Smooth muscle cell (in vitro differentiated cells): ENCODE measurements at regions not wholly inside any gene's neighbourhood (a gene's known extent, or its start where the extent isn't known, plus 50 kb on each side); places are given as distances from the start of the nearest gene placed in this dataset.

Experiments
- DNase-seq: peaks from one replicate; lab custom pipeline; 2025; ENCODE audit not compliant: unreplicated experiment; lab: John Stamatoyannopoulos, UW
- H2AFZ ChIP-seq: fragments of 200-600 bp; sonication (generic); 2 replicates; pipeline ENCODE4 v1.6.0; 2016; ENCODE audit warnings: antibody characterized with exemption, low read depth, mild to moderate bottlenecking
- H3F3A ChIP-seq: fragments of 200-600 bp; sonication (generic); 2 replicates; pipeline ENCODE4 v1.6.0; 2017; ENCODE audit warnings: antibody characterized with exemption, low read depth
- H3K27ac ChIP-seq: fragments of 200-600 bp; sonication (generic); 2 replicates; pipeline ENCODE4 v1.5.1; 2016; ENCODE audit warnings: low read depth, mild to moderate bottlenecking
- H3K27me3 ChIP-seq: fragments of 200-600 bp; sonication (generic); 2 replicates; pipeline ENCODE4 v1.6.1; 2016; ENCODE audit warnings: low read depth, mild to moderate bottlenecking
- H3K36me3 ChIP-seq: fragments of 200-600 bp; sonication (generic); 2 replicates; pipeline ENCODE4 v1.5.1; 2016; ENCODE audit warnings: low read depth
- H3K4me1 ChIP-seq: fragments of 200-600 bp; sonication (generic); 2 replicates; pipeline ENCODE4 v1.5.1; 2016; ENCODE audit warnings: low read depth
- H3K4me2 ChIP-seq: fragments of 200-600 bp; sonication (generic); 2 replicates; pipeline ENCODE4 v1.6.0; 2016; ENCODE audit warnings: mild to moderate bottlenecking
- H3K4me3 ChIP-seq: fragments of 200-600 bp; sonication (generic); 2 replicates; pipeline ENCODE4 v1.5.1; 2016; ENCODE audit warnings: mild to moderate bottlenecking
- H3K79me2 ChIP-seq: fragments of 200-600 bp; sonication (generic); 2 replicates; pipeline ENCODE4 v1.6.0; 2016; ENCODE audit warnings: low read depth, mild to moderate bottlenecking
- H3K9ac ChIP-seq: fragments of 200-600 bp; sonication (generic); 2 replicates; pipeline ENCODE4 v1.6.0; 2016; ENCODE audit warnings: low read depth
- H3K9me3 ChIP-seq: fragments of 200-600 bp; sonication (generic); replicated peaks from 2 replicates; pipeline ENCODE4 v1.5.1; 2016; ENCODE audit warnings: low read depth
- H4K20me1 ChIP-seq: fragments of 200-600 bp; sonication (generic); 2 replicates; pipeline ENCODE4 v1.6.0; 2016; ENCODE audit warnings: low read depth
- WGBS: methylation state at CpG from one replicate; pipeline ENCODE4 v1.1.7; 2016; ENCODE audit warnings: low lambda C conversion rate; 5-methylcytosine and 5-hydroxymethylcytosine counted together
- TF ChIP-seq, protein P1 (sequence below): fragments of 200-600 bp; sonication (generic); IDR thresholded peaks from 2 replicates; pipeline ENCODE4 v1.5.1; 2017; ENCODE audit warnings: borderline replicate concordance, mild to moderate bottlenecking, antibody characterized with exemption; ENCODE audit not compliant: insufficient read depth, poor library complexity, severe bottlenecking

DNA sequence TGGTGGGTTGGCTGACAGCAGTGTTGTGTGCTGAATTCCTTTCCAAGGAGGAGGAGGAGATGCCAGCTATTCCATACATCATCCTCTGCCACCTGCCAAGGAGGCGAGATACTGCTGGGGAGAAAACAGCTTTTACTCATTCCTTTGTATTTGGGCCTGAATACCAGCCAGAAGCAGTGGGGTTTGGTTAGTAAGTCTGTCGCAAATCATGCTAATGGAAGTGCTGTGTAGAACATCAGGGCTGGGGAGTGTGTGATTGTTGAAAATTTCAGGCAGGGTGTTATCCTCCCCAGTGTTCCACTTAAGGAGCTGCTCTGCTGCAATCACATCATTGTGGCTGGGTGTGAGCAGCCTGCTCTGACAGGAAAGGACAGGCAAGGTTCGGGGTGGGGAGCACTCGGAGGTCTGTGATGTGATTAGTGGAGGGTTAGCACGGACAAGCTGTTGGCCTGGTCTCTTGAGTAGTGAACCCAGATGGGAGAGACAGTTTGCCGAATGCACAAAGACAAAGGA lies 128.2 kb upstream of the DLX2 start:
- no peak overlapping the region for H3K9ac ChIP-seq
- H3K27me3 ChIP-seq = peaks cover 29% of the 10 kb centered on the region
- H4K20me1 ChIP-seq = no peaks in the 10 kb centered on the region
- H3K4me2 ChIP-seq = no peak overlapping the region
- no peak overlapping the region for H3K4me3 ChIP-seq
- H3K4me1 ChIP-seq = peaks cover 10% of the 10 kb centered on the region
- H3K27ac ChIP-seq = no peak overlapping the region
- H3K79me2 ChIP-seq = no peaks in the 10 kb centered on the region
- no peaks in the 10 kb centered on the region for H3K9me3 ChIP-seq
- WGBS = 92% methylated on average over 6 of the region's 6 CpGs
- DNase-seq = no peak
- H2AFZ ChIP-seq = no peak overlapping the region
- H3K36me3 ChIP-seq = no peaks in the 10 kb centered on the region
- H3F3A ChIP-seq = no peaks in the 10 kb centered on the region
- TF ChIP-seq, protein P1, sequence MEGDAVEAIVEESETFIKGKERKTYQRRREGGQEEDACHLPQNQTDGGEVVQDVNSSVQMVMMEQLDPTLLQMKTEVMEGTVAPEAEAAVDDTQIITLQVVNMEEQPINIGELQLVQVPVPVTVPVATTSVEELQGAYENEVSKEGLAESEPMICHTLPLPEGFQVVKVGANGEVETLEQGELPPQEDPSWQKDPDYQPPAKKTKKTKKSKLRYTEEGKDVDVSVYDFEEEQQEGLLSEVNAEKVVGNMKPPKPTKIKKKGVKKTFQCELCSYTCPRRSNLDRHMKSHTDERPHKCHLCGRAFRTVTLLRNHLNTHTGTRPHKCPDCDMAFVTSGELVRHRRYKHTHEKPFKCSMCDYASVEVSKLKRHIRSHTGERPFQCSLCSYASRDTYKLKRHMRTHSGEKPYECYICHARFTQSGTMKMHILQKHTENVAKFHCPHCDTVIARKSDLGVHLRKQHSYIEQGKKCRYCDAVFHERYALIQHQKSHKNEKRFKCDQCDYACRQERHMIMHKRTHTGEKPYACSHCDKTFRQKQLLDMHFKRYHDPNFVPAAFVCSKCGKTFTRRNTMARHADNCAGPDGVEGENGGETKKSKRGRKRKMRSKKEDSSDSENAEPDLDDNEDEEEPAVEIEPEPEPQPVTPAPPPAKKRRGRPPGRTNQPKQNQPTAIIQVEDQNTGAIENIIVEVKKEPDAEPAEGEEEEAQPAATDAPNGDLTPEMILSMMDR = no peak

GRCh38 chr2:172231508-172231907 lies 128.8 kb upstream of the DLX2 start:
- H3K4me3 ChIP-seq = no peak overlapping the region
- H3K27ac ChIP-seq = peak overlapping the region; percentile 17
- H3K9ac ChIP-seq = no peak overlapping the region
- TF ChIP-seq, protein P1 = no peak
- H3K79me2 ChIP-seq = no peaks in the 10 kb centered on the region
- no peaks in the 10 kb centered on the region for H4K20me1 ChIP-seq
- no peaks in the 10 kb centered on the region for H3K9me3 ChIP-seq
- peaks cover 10% of the 10 kb centered on the region for H3K4me1 ChIP-seq
- peak overlapping the region; percentile 20 for H3K4me2 ChIP-seq
- no peak for DNase-seq
- no peaks in the 10 kb centered on the region for H3K36me3 ChIP-seq
- no peaks in the 10 kb centered on the region for H3F3A ChIP-seq
- peaks cover 34% of the 10 kb centered on the region for H3K27me3 ChIP-seq
- WGBS = 90% methylated on average over 3 of the region's 3 CpGs
- H2AFZ ChIP-seq = no peak overlapping the region

- Histone ChIP-seq H4K20me1 (no peaks in the 10 kb centered on the region), H3K9ac (no peak overlapping the region), H3K9me3 (no peaks in the 10 kb centered on the region), H3K4me2 (no peak overlapping the region), H3K27ac (no peak overlapping the region), H3K36me3 (no peaks in the 10 kb centered on the region), H3F3A (no peaks in the 10 kb centered on the region), H3K4me1 (peaks cover 10% of the 10 kb centered on the region), H2AFZ (no peak overlapping the region), H3K79me2 (no peaks in the 10 kb centered on the region), H3K4me3 (no peak overlapping the region), H3K27me3 (peaks cover 44% of the 10 kb centered on the region)
- DNase-seq = no peak
- 93% methylated on average over 9 of the region's 9 CpGs for WGBS
- TF ChIP-seq, protein P1 = no peak
Measured at GRCh38 chr2:172232708-172233396, 130.2 kb upstream of the DLX2 start.
